IgD-negative memory B cell (primary cell): ENCODE measurements at regions not wholly inside any gene's neighbourhood (a gene's known extent, or its start where the extent isn't known, plus 50 kb on each side); places are given as distances from the start of the nearest gene placed in this dataset.
"Not testable (repeated sequence)": the region's sequence is repeated elsewhere in the genome, so short reads cannot be mapped to it uniquely, and the experiment has no call there.

Experiments used
- H3K27ac Mint-ChIP-seq, 3 donors: one replicate each; pipeline ENCODE4 v1.8.0; 2020 to 2022; ENCODE audit warnings: mild to moderate bottlenecking in 3 of 3, mixed read lengths in 3 of 3, moderate library complexity in 1 of 3
- H3K27me3 Mint-ChIP-seq: one replicate; pipeline ENCODE4 v1.8.0; 2021; ENCODE audit warnings: mixed read lengths
- H3K36me3 Mint-ChIP-seq: one replicate; pipeline ENCODE4 v1.8.0; 2020; ENCODE audit warnings: mild to moderate bottlenecking, mixed read lengths
- H3K4me1 Mint-ChIP-seq, 3 donors: one replicate each; pipeline ENCODE4 v1.8.0; 2020 to 2022; ENCODE audit warnings: mixed read lengths in 3 of 3, mild to moderate bottlenecking in 1 of 3
- H3K4me3 Mint-ChIP-seq, 4 donors: one replicate each; pipeline ENCODE4 v1.8.0; 2020 to 2022; ENCODE audit warnings: mild to moderate bottlenecking in 4 of 4, mixed read lengths in 4 of 4, moderate library complexity in 3 of 4
- H3K9me3 Mint-ChIP-seq, 3 donors: one replicate each; pipeline ENCODE4 v1.8.0; 2020 to 2021; ENCODE audit warnings: mixed read lengths in 3 of 3, mild to moderate bottlenecking in 1 of 3

GRCh38 chr12:25424211-25424731 is 128.8 kb downstream of the LMNTD1 start:
- Mint-ChIP-seq H3K4me3 (no peak overlapping the region), H3K27me3 (peaks cover 8% of the 10 kb centered on the region), H3K4me1 (no peaks in the 10 kb centered on the region), H3K9me3 (no peaks in the 10 kb centered on the region), H3K27ac (no peak overlapping the region), H3K36me3 (no peaks in the 10 kb centered on the region)

GRCh38 chr12:25423355-25424050 is 129.6 kb downstream of the LMNTD1 start:
- no peak overlapping the region for H3K27ac Mint-ChIP-seq
- no peaks in the 10 kb centered on the region for H3K4me1 Mint-ChIP-seq
- H3K9me3 Mint-ChIP-seq: no peaks in the 10 kb centered on the region
- H3K4me3 Mint-ChIP-seq: no peak overlapping the region
- H3K36me3 Mint-ChIP-seq: no peaks in the 10 kb centered on the region
- H3K27me3 Mint-ChIP-seq: peaks cover 8% of the 10 kb centered on the region

- Mint-ChIP-seq H3K27ac (no peak overlapping the region), H3K4me1 (no peaks in the 10 kb centered on the region), H3K27me3 (peaks cover 8% of the 10 kb centered on the region), H3K4me3 (no peak overlapping the region), H3K9me3 (no peaks in the 10 kb centered on the region), H3K36me3 (no peaks in the 10 kb centered on the region)
Observed at GRCh38 chr12:25422241-25422640, 130.8 kb downstream of the LMNTD1 start.

GRCh38 chr12:25421651-25422167 is 131.4 kb downstream of the LMNTD1 start:
- no peak overlapping the region for H3K27ac Mint-ChIP-seq
- H3K36me3 Mint-ChIP-seq: no peaks in the 10 kb centered on the region
- no peak overlapping the region for H3K4me3 Mint-ChIP-seq
- H3K9me3 Mint-ChIP-seq: no peaks in the 10 kb centered on the region
- H3K27me3 Mint-ChIP-seq: peaks cover 8% of the 10 kb centered on the region
- H3K4me1 Mint-ChIP-seq: no peaks in the 10 kb centered on the region

- Mint-ChIP-seq H3K36me3 (no peaks in the 10 kb centered on the region), H3K27ac (no peak overlapping the region), H3K4me1 (peaks cover 0 to 3% (median 0%) of the 10 kb centered on the region in 3 donors), H3K27me3 (peaks cover 7% of the 10 kb centered on the region), H3K9me3 (peaks cover 0 to 3% (median under 1%) of the 10 kb centered on the region in 3 donors), H3K4me3 (no peak overlapping the region)
Observed at GRCh38 chr12:25420116-25420515, 133.0 kb downstream of the LMNTD1 start.

GRCh38 chr12:25419595-25419994 is 133.5 kb downstream of the LMNTD1 start:
- no peak overlapping the region for H3K4me3 Mint-ChIP-seq
- no peak overlapping the region for H3K27ac Mint-ChIP-seq
- peaks cover 6% of the 10 kb centered on the region for H3K27me3 Mint-ChIP-seq
- peaks cover 0 to 3% (median 0%) of the 10 kb centered on the region in 3 donors for H3K4me1 Mint-ChIP-seq
- peaks cover 0 to 3% (median 3%) of the 10 kb centered on the region in 3 donors for H3K9me3 Mint-ChIP-seq
- no peaks in the 10 kb centered on the region for H3K36me3 Mint-ChIP-seq

- H3K4me1 Mint-ChIP-seq: peaks cover 0 to 4% (median 3%) of the 10 kb centered on the region in 3 donors
- peaks cover 0 to 4% (median 3%) of the 10 kb centered on the region in 3 donors for H3K9me3 Mint-ChIP-seq
- H3K4me3 Mint-ChIP-seq: no peak overlapping the region
- H3K27me3 Mint-ChIP-seq: peaks cover 8% of the 10 kb centered on the region
- H3K27ac Mint-ChIP-seq: no peak overlapping the region
- no peaks in the 10 kb centered on the region for H3K36me3 Mint-ChIP-seq
Observed at GRCh38 chr12:25417071-25417470, 136.0 kb downstream of the LMNTD1 start.

GRCh38 chr12:25416516-25416915 is 136.6 kb downstream of the LMNTD1 start:
- H3K27ac Mint-ChIP-seq: no peak overlapping the region
- peaks cover 8% of the 10 kb centered on the region for H3K27me3 Mint-ChIP-seq
- H3K36me3 Mint-ChIP-seq: no peaks in the 10 kb centered on the region
- H3K4me3 Mint-ChIP-seq: no peak overlapping the region
- peaks cover 0 to 4% (median 3%) of the 10 kb centered on the region in 3 donors for H3K9me3 Mint-ChIP-seq
- H3K4me1 Mint-ChIP-seq: peaks cover 0 to 4% (median 3%) of the 10 kb centered on the region in 3 donors

- peaks cover 8% of the 10 kb centered on the region for H3K27me3 Mint-ChIP-seq
- no peak overlapping the region for H3K27ac Mint-ChIP-seq
- no peaks in the 10 kb centered on the region for H3K36me3 Mint-ChIP-seq
- no peak overlapping the region for H3K4me3 Mint-ChIP-seq
- H3K4me1 Mint-ChIP-seq: peaks cover 0 to 4% (median 3%) of the 10 kb centered on the region in 3 donors
- peaks cover 0 to 4% (median 3%) of the 10 kb centered on the region in 3 donors for H3K9me3 Mint-ChIP-seq
Observed at GRCh38 chr12:25415004-25415403, 138.1 kb downstream of the LMNTD1 start.

GRCh38 chr12:25412735-25413134 is 140.3 kb downstream of the LMNTD1 start:
- H3K4me1 Mint-ChIP-seq: peaks cover 0 to 4% (median 3%) of the 10 kb centered on the region in 3 donors

GRCh38 chr12:25404955-25405354 is 148.1 kb downstream of the LMNTD1 start:
- H3K4me1 Mint-ChIP-seq: no peaks in the 10 kb centered on the region
- peaks cover 5% of the 10 kb centered on the region for H3K36me3 Mint-ChIP-seq
- peaks cover 3% of the 10 kb centered on the region for H3K27me3 Mint-ChIP-seq
- H3K27ac Mint-ChIP-seq: no peak overlapping the region
- H3K4me3 Mint-ChIP-seq: no peak overlapping the region
- H3K9me3 Mint-ChIP-seq: peaks cover 0 to 7% (median 3%) of the 10 kb centered on the region in 3 donors

More at GRCh38 chr12:25412735-25413134, 140.3 kb downstream of the LMNTD1 start:
- no peak overlapping the region for H3K4me3 Mint-ChIP-seq
- H3K27ac Mint-ChIP-seq: no peak overlapping the region
- peaks cover 3% of the 10 kb centered on the region for H3K27me3 Mint-ChIP-seq
- peaks cover 0 to 5% (median 4%) of the 10 kb centered on the region in 3 donors for H3K9me3 Mint-ChIP-seq
- no peaks in the 10 kb centered on the region for H3K36me3 Mint-ChIP-seq

GRCh38 chr12:25401547-25402345 is 151.0 kb upstream of the KRAS start:
- H3K4me1 Mint-ChIP-seq: no peaks in the 10 kb centered on the region
- H3K27me3 Mint-ChIP-seq: peaks cover 3% of the 10 kb centered on the region
- H3K27ac Mint-ChIP-seq: peak overlapping the region in 1 of 3 donors; percentile 62

GRCh38 chr12:25397001-25397400 is 146.3 kb upstream of the KRAS start:
- H3K9me3 Mint-ChIP-seq: peaks cover 0 to 7% (median 2%) of the 10 kb centered on the region in 3 donors
- H3K36me3 Mint-ChIP-seq: peaks cover 3% of the 10 kb centered on the region
- H3K27me3 Mint-ChIP-seq: peaks cover 4% of the 10 kb centered on the region
- H3K27ac Mint-ChIP-seq: no peak overlapping the region
- no peak overlapping the region for H3K4me3 Mint-ChIP-seq
- peaks cover 0 to 5% (median 5%) of the 10 kb centered on the region in 3 donors for H3K4me1 Mint-ChIP-seq

More at GRCh38 chr12:25401547-25402345, 151.0 kb upstream of the KRAS start:
- peaks cover 5% of the 10 kb centered on the region for H3K36me3 Mint-ChIP-seq
- peaks cover 0 to 7% (median 2%) of the 10 kb centered on the region in 3 donors for H3K9me3 Mint-ChIP-seq
- H3K4me3 Mint-ChIP-seq: peak overlapping the region in 1 of 4 donors; percentile 2

GRCh38 chr12:25395227-25395626 is 144.5 kb upstream of the KRAS start:
- Mint-ChIP-seq H3K27ac (no peak overlapping the region), H3K36me3 (no peaks in the 10 kb centered on the region), H3K4me1 (peaks cover 0 to 5% (median 5%) of the 10 kb centered on the region in 3 donors), H3K4me3 (no peak overlapping the region), H3K9me3 (no peaks in the 10 kb centered on the region), H3K27me3 (peaks cover 4% of the 10 kb centered on the region)

GRCh38 chr12:25394775-25395174 is 144.0 kb upstream of the KRAS start:
- not testable (repeated sequence) for H3K27ac Mint-ChIP-seq, H3K9me3 Mint-ChIP-seq, H3K36me3 Mint-ChIP-seq, H3K4me3 Mint-ChIP-seq, H3K4me1 Mint-ChIP-seq, H3K27me3 Mint-ChIP-seq
